GM18867 (cell line): ENCODE measurements at regions not wholly inside any gene's neighbourhood (a gene's known extent, or its start where the extent isn't known, plus 50 kb on each side); places are given as distances from the start of the nearest gene placed in this dataset.

Experiments used
- ATAC-seq: cut with Tn5 transposase; IDR thresholded peaks from one replicate; pipeline ENCODE4 v1.9.1; 2021; ENCODE audit warnings: mild to moderate bottlenecking, moderate library complexity; ENCODE audit not compliant: unreplicated experiment

DNA sequence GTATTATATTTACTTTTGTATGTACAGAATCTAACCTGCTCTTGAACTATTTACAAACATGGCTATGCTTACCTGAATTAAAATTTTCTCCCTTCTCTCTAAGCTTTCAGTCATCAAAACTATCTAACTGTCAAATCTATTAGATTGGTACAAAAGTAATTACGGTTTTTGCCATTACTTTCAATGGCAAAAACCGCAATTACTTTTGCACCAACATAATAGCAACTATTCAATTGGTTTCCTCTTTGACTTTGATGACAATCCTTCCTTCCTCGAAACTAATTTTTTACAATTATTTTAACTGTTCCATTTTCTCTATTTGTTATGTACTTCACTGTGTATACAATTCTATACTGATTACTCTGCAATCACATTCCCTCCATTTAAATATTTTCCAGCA, 1019.4 kb upstream of the CDH2 start:
- no peak for ATAC-seq

DNA sequence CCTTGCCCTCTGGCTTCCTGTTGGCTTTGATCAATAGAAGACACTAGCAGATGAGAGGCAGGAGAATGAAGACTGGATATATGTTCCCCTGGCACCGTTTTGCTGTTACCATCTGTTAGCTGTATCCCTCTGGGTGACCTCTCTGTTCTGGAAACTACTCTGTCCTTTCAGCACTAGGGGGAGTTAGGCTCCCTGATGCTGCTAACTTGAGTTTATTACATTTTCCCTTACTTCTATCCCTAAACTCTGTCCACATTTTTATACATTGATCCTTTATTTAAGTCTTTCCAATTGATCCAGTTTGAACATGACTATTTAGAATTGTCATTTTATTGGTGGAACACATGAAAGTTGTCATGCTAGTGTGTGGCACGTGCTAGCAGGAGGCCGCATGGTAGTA, 1014.3 kb upstream of the CDH2 start:
- ATAC-seq = no peak

DNA sequence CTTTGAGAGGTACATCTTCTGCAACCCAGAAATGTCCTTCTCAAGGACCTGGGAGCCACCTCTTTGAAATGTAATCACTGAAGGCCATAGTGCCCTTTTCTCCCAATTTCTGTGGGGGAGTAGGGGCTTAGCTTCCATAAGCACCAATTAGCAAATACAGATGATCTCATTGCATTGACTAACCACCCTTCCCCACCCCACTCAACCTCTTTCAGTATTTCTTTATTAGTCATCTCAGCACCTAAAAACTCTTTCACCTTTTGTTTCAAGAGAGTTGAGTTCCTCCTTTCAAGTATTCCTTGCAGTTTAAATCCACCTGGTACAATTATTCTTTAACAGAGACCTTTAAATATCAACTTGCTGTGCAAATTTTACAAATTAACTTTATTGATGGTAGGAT, 1011.8 kb upstream of the CDH2 start:
- no peak for ATAC-seq

DNA sequence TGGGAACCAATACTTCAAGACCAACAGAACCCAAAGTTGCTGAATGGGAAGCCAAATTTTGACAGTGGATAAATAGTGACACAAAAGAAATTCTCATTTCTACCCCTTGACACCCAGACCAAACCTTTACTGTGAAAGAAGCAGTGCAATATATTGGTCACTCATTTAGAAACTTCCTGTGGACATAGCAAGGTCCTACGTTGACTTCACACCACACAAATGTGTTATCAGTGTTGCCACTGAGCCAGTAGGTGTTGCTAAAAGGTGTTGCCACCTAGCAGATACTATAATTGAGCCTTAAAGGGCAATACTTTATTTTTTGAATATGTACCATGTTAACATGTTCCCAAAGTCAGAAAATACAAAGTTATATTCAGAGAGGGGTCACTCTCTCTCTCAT, 1008.9 kb upstream of the CDH2 start:
- no peak for ATAC-seq

DNA sequence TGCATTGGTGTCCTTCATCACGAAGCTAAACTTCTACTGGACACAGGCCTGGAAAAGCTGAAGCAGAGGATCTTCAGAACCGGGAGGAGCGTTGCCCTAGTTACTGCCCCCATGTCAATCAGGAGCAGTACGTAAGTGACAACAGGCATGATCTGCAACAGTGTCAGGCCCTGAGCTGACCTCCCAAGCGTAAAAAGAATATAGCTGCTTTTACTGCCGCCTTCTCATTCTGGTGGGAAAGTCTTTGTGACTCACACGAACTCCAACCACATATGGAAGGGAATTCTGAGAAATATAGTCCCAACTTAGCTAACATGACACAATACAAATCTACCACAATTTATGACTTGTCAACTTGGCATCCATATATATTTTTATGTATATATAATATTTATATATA, 1007.7 kb upstream of the CDH2 start:
- ATAC-seq = no peak

DNA sequence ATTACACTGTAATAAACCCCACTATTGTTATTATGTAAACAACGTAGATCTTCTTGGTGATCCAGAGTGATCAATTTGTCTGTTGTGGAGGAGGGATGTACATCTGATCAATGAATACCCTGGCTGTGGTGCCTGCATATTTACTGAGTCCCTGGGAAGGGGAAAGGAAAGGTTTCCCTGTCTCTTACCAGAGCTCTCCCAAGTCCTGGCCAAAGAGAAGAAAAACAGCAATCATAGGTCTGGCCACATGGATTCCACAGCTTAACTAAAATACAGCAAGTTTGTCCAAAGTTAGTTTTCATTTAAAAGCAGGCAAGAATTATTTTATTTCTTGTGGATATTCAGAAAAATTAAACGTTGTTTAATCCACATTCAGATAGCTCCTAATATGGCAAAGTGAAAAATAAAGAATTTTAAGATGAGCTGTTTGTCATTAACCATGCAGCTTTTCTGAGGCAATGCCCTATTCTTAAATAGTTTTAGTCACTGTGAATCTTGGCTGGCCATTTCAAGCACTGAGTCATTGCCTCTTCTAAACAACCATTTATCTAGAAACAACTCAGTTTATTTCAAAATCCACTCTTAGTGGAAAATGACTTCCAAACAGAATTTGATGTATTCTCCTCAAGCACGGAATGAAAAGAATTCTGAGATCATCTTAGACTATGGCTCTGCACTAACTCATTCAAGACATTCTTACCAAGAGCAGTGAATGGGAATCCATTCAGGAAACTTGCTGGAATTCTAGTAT, 1004.4 kb upstream of the CDH2 start:
- no peak for ATAC-seq

DNA sequence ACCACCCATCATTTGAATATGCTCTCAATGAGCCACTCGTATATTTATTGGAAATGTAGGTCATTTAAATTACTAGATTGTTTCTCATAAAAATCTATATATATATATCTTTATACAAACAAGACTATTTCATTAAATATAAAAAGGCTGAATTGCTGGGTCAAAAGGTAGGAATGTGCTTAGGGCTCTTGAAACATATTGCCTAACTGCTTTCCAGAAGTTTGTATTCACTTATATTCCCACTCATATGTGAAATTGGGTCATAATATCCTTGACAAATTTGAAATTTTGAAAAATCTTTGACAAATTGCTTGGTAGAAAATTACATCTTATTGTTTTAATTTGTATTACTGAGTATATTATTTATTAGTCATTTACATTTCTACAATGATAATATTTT, 999.8 kb upstream of the CDH2 start:
- no peak for ATAC-seq

DNA sequence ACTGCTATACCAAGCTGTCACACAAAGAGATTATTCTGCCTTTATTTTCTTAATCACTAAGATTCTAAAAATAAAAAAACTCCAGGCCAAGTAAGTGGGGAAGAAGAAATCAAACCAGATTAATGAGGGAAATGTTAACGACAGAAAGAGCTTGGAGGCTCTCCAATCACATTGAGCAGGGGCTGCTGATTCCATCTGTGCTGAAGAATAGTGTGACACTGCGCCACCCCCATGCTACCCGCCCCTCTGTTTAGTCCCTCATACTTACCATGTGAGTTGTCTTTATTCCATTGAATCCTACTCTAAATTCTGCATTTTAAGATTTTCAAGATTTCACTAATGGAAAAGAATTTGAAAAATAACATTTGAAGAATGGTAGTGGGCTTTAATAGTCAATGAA, 998.0 kb upstream of the CDH2 start:
- no peak for ATAC-seq

DNA sequence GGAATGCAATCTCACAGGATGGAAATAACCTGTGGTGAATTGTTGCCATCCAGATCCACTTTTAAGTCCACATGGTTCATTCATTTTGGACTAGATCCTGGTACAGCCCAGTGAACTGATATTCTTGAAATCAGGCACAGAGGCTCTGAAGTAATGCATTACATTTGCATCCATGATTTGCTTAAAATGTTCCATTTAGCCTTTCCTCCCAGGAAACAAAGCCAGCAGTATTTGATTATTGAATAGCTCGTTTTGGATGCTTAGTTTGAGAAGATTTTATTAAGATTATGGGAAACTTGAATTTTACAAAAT, 995.8 kb upstream of the CDH2 start:
- no peak for ATAC-seq

DNA sequence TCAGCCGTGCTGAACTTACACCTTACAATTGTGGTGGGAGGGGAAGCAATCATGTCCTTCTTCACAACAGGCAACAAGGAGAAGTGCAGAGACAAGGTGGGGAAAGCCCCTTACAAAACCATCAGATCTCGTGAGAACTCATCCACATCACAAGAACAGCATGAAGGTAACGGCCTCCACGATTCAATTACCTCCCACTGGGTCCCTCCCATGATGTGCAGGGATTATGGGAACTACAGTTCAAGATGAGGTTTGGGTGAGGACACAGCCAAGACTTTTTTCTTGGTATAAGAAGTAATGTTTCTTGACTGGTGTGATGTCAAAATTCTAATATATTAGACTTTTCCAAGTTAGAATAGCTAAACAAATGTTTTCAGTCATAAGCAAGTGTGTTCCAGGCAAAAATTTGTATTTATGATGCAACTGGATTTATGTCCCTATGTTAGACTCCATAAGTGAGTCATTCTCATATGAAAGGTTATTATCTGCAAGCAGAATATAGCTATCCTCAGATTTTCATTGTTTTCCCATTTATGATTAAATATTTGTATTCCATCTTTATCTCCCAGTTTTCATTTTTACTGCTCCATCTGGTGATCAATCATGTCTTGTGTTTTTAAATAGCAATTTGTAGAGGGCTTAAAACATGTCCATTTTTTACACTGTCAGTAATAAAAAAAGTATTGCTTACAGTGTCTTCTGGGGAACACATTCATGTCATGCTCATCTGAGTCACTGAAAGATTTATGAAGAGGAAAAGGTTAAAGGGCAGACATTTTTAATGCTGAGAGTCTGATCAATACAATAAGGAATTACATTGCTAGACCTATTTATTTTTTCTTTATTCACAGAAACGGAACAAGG, 995.2 kb upstream of the CDH2 start:
- ATAC-seq = no peak

DNA sequence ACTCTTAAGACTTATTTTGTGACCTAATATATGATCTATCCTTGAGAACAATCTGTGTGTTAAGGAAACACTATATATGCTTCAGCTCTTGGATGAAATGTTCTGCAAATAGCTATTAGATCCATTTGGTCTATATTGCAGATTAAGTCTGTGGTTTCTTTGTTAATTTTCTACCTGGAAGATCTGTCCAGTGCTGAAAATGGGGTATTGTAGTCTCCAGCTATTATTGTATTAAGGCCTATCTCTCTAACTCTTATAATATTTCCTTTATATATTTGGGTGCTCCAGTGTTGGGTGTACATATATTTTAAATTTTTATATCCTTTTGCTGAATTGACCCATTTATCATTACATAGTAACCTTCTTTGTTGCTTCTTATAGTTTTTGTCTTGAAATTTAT, 992.7 kb upstream of the CDH2 start:
- ATAC-seq = no peak

DNA sequence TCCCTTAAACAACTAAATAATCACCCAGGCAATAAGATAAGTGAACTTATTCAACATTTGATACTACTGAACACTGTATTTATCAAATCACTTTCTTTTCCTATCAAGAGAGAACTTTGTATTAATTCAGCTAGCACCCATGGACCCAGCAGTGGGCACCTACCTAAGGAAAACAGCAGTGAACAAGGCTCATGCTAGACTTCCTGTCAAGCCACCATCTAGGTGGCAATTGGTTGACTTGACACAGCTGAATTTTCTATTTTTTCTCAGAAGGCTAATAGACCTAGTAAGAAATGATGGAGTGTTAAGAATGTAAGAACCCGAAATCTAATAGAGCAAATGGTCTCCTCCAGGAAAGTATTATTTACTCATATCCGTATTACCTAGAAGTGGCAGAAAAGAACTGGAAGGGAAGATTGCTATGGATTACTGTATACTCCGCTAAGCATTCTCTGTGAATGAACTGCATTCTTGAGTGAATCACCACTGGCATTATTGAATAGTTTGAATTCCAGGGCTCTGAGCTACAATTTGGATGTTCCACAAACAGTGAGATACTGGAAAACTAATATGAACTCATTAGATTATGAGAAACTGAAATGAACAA, 988.2 kb upstream of the CDH2 start:
- no peak for ATAC-seq

DNA sequence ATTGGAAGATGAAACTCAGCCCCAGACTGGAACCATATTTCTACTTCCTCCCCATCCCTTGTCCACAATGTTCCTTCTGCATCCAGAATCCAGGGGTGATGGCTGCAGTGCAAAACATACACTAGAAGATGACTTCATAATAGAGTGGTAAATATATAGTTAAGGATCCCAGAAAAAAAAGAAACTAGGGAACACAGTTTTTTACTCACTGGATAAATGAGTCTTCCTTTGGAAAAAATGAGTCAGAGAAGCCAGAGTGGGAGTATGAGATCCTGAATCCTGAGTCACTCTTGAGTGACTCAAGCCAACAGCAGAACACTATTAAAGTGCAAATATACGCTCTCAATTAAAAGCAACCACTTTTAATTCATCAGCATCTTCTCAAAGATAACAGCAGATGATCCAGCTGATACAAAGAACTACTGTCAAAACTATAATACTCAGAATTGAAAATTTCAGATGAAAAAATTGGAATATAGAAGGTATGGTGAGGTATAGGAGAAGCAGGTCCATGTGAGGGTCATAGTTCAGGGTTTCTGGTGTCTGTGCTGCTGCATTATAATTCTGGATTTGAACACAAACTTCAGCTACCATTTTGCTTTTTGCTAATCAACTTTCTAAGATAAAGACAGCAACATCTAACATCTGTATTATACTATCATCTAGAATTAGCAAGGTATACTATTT, 987.2 kb upstream of the CDH2 start:
- no peak for ATAC-seq

DNA sequence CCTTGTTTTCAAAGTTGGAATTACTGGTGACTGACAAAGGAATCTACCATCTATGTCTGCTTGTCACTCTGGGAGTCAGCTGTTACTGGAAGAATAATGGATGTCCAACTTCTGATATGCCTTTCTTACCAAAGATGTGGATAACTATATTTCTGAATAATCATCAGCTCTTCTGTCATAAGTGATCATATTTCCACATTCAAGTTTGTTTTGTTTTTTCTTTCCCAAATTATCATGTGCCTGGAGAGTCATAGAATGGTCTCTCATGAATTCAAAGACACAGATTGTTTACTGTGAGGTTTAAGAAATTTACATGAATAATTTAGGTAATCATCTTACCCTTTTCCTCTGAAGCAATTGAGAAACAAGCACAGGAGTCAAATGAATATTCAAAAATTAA, 986.7 kb upstream of the CDH2 start:
- ATAC-seq = no peak

DNA sequence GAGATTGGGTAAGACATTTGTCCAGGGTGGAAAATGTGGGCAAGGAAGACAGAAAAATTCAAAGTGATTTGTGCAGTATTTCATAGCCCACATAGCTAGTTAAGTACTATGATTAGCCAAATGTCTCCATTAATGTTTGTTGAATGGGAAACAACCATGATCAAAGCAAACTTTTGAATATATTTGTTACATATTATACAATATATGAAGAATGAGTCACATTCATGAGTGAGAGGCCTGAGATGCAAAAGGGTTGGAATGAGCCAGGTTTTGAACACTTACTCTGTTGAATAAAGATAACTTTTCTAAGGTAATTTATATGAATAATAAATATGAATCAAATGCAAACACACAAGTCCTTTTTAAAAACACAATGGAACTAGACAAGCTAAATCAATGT, 984.5 kb upstream of the CDH2 start:
- no peak for ATAC-seq

DNA sequence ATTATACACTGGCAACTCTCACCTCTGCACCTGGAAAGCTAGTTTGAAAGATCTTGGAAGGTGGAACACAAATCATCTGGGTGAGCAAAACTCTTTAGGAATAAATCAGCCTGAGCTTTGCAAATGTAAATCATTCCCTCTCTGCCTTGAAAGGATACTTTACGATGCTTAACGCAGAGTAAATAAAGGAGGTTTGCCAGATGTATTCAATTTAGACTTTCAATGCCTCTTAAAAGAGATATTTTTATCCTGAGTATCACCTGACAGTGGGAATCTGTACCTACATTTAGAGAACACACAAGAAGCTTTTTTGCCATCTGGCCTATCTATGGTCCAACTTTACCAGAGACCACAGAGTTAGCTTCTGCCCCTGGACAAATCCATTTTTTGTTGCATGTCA, 983.2 kb upstream of the CDH2 start:
- no peak for ATAC-seq

DNA sequence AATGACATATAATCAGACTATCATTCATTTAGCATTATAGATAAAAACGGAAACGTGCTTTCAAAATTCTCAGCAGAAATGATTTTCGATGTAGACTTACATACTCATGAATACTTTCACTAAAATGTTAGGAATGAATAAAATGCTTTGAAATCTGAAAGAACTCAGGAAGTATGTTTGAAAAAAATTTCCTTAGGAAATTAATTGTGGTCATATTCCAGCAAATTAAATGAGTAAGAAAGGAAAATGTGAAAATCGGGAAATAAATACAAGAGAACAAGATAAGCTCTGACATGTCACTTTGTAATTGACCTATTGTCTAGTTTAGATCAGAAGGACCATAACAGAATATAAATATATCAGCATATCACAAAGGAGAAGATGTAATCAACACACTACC, 981.0 kb upstream of the CDH2 start:
- no peak for ATAC-seq

DNA sequence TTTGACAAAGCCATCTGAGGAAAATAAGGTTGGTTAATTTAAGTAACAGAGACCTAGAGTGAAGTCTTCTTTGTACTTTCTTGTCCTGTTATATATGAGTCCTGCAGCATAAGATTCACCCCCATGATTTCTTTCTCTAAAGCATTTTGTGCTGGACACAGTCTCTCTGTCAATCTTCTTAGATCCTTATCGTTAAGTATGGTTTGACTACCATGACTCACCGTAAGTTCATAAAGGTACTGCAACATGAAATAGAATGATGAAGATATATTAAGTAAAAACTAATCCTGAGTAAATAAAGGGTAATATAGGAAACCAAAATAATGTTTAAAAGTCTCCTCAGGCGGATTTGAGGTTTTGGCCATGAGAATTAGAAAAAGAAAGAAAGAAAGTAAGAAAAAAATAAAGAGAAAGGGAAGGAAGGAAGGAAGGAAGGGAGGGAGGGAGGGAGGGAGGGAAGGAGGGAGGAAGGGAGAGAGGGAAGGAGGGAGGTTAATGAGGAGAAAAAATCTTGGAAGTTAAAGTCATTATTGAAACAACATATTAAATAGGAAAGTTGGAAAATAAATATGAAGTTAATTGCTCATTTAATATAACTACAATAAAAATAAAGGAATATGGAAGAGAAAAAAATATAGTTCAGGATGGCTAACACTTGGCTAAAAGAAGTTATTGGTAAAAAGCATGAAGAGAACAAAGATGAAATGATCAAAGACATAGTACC, 980.3 kb upstream of the CDH2 start:
- no peak for ATAC-seq

DNA sequence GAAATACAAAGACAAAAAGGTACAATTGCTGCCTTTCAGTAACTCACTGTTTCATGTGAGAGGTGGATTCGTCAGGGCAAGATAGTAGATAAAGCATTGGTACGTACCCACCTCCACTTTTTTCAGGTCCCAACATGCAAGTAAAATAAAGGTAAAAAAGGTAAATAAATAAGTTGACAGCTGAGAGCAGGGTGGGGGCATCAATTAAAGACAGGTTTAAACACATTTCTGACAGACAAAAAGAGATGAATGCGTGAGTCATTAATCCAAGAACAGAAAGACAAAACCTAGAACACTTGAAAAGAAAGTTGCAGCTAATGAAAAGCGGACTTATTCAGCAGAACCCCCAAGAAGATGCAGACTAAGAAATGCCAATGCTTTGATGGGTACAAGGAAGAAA, 979.6 kb upstream of the CDH2 start:
- ATAC-seq = no peak

DNA sequence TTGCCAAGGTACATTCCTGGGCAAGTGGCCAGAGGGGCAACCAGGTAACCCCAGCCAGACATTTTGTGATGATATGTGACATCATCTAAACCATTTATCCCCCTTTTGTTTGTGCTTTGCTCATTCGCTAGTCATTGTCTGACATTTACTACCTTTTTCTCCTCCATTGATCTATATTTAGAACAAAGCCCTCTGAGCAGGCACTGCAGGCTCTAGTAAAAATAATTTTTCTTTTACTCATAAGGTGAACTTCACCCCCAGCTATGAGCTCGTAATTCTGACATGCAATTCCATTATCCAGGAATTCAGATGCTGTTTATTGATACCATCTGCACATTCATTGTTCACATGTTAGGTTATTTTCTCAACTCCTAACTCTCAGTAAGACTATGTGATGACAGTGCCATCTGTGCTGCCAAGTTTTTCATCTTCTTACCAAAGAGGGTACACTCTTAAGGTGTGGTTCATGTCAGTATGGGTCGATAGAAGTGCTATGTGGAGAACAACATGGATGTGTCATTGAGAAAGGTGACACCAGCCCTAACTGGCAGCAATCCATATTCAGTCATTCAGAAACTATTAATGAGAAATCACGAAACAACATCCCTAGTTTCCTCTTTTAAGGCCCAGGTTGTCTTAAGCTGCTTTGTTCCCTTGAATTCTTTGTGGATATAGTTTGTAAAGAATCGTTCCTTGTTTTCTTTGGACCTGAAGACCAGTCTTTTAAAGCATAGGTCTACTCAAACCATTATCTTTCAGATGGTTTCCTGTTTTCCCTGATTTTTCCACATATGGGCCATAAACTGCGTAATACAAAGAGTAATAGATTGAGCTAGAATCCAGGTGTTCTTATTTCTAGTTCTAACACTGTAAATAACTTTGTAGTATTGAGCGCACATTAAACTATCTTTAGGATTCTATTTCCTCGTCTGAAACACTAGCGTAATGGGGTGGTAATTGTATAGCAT, 978.1 kb upstream of the CDH2 start:
- ATAC-seq = no peak
